AG04450 (cell line): ENCODE measurements at regions not wholly inside any gene's neighbourhood (a gene's known extent, or its start where the extent isn't known, plus 50 kb on each side); places are given as distances from the start of the nearest gene placed in this dataset.
A peak's percentile ranks its signal among the peaks of the same experiment; 100 is the strongest.

Experiments
- CTCF ChIA-PET: fragments of 300-600, 350-600 bp; formaldehyde crosslinking; extraction: SDS; loops from one replicate; lab custom pipeline; 2022; ENCODE audit warnings: antibody characterized with exemption, inconsistent platforms; lab: Charles Lee
- POLR2A ChIA-PET: fragments of 350-600 bp; formaldehyde crosslinking; extraction: SDS; loops from one replicate; lab custom pipeline; 2021; ENCODE audit warnings: antibody characterized with exemption, inconsistent platforms; lab: Yijun Ruan, JAX
- DNase-seq: peaks from one replicate; pipeline ENCODE4 v3.0.0-alpha.2; 2011; ENCODE audit warnings: low read depth, low spot score
- H3K27ac ChIP-seq: one replicate; pipeline ENCODE4 v1.5.1; 2012; ENCODE audit warnings: low read depth, low read length, control low read depth
- H3K27me3 ChIP-seq: one replicate; pipeline ENCODE4 v1.6.0; 2012; ENCODE audit warnings: low read length; ENCODE audit not compliant: control insufficient read depth, insufficient read depth
- H3K4me3 ChIP-seq: 2 replicates; pipeline ENCODE4 v1.5.1; 2011; ENCODE audit warnings: mild to moderate bottlenecking, low read depth, low read length, control low read depth
- H3K9me3 ChIP-seq: 2 replicates; pipeline ENCODE4 v1.5.1; 2012; ENCODE audit warnings: low read length; ENCODE audit not compliant: control insufficient read depth, insufficient read depth
- TF ChIP-seq, protein P1 (sequence below): IDR thresholded peaks from 2 replicates; pipeline ENCODE4 v1.5.1; 2011; ENCODE audit warnings: low read depth, low read length, control low read depth, inconsistent platforms

DNA sequence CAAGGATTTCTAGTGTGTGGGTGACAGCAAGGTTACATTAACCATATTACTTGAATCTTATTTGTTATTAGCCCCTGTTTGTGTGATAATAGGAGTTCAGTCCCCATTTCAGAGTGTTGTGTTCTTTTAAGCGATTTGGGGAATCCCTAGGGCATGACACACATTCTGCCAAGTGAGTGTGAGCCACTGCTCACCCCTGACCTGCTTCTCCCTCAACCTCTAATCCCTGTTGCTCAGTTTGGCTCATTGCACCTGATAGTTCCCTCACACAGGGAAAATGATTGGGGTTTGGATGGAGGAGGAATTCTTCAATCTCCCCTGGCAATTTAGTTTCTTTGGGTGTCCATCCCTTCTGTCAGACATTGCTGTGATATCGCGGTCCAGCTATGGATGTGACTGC lies 149.2 kb downstream of the DMRTA1 start:
- CTCF ChIA-PET = no interaction called here
- H3K27ac ChIP-seq = no peak overlapping the region
- no peaks in the 10 kb centered on the region for H3K9me3 ChIP-seq
- no peak overlapping the region for H3K4me3 ChIP-seq
- TF ChIP-seq, protein P1, sequence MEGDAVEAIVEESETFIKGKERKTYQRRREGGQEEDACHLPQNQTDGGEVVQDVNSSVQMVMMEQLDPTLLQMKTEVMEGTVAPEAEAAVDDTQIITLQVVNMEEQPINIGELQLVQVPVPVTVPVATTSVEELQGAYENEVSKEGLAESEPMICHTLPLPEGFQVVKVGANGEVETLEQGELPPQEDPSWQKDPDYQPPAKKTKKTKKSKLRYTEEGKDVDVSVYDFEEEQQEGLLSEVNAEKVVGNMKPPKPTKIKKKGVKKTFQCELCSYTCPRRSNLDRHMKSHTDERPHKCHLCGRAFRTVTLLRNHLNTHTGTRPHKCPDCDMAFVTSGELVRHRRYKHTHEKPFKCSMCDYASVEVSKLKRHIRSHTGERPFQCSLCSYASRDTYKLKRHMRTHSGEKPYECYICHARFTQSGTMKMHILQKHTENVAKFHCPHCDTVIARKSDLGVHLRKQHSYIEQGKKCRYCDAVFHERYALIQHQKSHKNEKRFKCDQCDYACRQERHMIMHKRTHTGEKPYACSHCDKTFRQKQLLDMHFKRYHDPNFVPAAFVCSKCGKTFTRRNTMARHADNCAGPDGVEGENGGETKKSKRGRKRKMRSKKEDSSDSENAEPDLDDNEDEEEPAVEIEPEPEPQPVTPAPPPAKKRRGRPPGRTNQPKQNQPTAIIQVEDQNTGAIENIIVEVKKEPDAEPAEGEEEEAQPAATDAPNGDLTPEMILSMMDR = no peak
- POLR2A ChIA-PET = no interaction called here
- no peaks in the 10 kb centered on the region for H3K27me3 ChIP-seq
- no peak for DNase-seq

DNA sequence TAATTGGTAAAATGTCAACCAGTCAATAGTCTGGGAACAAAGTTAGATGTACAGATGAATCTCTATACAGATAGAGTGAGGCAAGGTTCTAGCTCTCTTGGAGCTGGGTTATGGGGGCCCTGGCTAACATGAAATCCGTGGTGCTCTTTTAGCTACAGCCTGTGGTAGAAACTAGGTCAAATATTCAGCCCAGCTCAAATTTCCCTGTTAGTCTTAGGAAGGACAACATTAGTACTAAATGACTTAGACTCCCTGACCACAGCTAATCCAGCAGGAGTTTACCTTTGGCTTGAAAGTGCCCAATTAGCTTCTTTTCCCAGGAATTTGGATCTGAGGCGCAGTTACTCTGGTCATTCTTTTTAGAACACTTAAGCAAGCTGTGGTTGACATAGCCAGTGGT lies 170.5 kb downstream of the DMRTA1 start:
- H3K4me3 ChIP-seq = no peak overlapping the region
- CTCF ChIA-PET = no interaction called here
- no peak for DNase-seq
- H3K27ac ChIP-seq = no peak overlapping the region
- H3K9me3 ChIP-seq = no peaks in the 10 kb centered on the region
- POLR2A ChIA-PET = no interaction called here
- no peaks in the 10 kb centered on the region for H3K27me3 ChIP-seq
- TF ChIP-seq, protein P1 = no peak

DNA sequence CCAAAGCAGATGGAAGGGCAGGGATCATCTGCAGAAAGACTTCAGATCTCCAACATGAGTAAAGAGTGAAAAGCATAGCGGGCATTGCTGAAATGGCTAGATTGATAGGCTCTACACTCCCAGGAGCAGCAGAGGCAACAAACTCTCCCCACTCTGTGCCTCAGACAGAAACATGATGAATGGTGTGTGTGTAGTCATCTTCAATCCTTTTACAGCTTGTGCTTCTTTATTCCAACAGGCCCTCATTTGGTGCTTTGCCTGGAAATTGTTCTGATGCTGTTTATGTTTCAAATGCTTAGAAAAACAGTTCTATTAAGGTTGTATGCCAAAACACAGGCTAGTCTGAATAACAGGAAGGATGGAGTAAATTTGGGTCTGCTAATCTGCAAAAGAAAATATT lies 176.2 kb downstream of the DMRTA1 start:
- TF ChIP-seq, protein P1 = no peak
- Histone ChIP-seq H3K27ac (no peak overlapping the region), H3K9me3 (no peaks in the 10 kb centered on the region), H3K4me3 (no peak overlapping the region), H3K27me3 (no peaks in the 10 kb centered on the region)
- ChIA-PET POLR2A (no interaction called here), CTCF (no interaction called here)
- peak; percentile 7 for DNase-seq

DNA sequence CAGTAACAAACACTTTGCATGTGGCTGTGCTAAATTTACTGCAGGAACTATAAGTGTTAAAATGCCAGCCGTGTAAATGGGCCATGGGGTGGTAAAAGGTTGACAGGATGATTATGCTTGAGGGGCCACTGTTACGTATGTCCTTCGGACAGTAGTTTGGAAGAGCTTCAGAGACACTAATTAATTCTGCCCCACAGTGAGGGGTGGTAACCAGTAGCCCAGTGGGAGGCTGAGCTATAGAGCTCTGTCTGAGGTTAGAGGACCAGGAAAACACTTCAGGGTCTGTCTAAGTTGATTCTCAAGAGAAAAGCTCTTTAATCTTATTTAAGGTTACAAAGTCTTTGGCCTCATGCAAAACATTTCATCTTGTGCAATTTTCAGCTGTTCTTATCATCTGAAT lies 176.6 kb downstream of the DMRTA1 start:
- DNase-seq = no peak
- TF ChIP-seq, protein P1 = no peak
- Histone ChIP-seq H3K27me3 (no peaks in the 10 kb centered on the region), H3K27ac (no peak overlapping the region), H3K4me3 (no peak overlapping the region), H3K9me3 (no peaks in the 10 kb centered on the region)
- POLR2A ChIA-PET = no interaction called here
- CTCF ChIA-PET = no interaction called here

DNA sequence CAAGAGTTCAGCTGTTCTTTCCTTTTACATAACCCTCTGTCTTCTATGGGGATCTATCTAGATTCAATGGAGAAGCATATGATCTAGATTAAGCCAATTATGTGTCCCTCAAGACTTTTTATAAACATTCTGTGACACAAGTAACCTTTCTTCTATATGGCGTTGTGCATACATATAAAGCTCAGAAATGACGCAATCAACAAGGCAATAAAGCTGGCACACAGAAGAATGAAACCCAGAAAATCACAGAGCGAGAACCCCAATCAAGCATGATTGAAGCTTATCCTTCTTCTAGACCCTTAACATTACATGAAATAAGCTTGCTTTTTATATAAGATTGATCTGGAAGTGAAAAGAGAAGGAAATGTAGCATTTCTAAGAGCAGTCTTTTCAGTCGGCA lies 178.9 kb downstream of the DMRTA1 start:
- Histone ChIP-seq H3K9me3 (no peaks in the 10 kb centered on the region), H3K4me3 (no peak overlapping the region), H3K27me3 (no peaks in the 10 kb centered on the region), H3K27ac (no peak overlapping the region)
- TF ChIP-seq, protein P1 = no peak
- ChIA-PET POLR2A (no interaction called here), CTCF (no interaction called here)
- no peak for DNase-seq
